Mesothelial cell of epicardium (in vitro differentiated cells): ENCODE measurements at regions not wholly inside any gene's neighbourhood (a gene's known extent, or its start where the extent isn't known, plus 50 kb on each side); places are given as distances from the start of the nearest gene placed in this dataset.

Experiments
- DNase-seq, 2 experiments: peaks; one replicate each; pipeline ENCODE4 v3.0.0; 2021; ENCODE audit warnings: low spot score in 2 of 2; ENCODE audit not compliant: unreplicated experiment in 2 of 2
- H3K27ac Mint-ChIP-seq: 2 replicates; pipeline ENCODE4 v1.8.0; 2021; ENCODE audit warnings: mixed read lengths
- H3K27me3 Mint-ChIP-seq: 2 replicates; pipeline ENCODE4 v1.8.0; 2021; ENCODE audit warnings: low read depth, mixed read lengths
- H3K36me3 Mint-ChIP-seq: 2 replicates; pipeline ENCODE4 v1.8.0; 2021; ENCODE audit warnings: mixed read lengths
- H3K4me1 Mint-ChIP-seq: 2 replicates; pipeline ENCODE4 v1.8.0; 2021; ENCODE audit warnings: mixed read lengths
- H3K4me3 Mint-ChIP-seq: 2 replicates; pipeline ENCODE4 v1.8.0; 2021; ENCODE audit warnings: mild to moderate bottlenecking, moderate library complexity, mixed read lengths
- H3K9me3 Mint-ChIP-seq: 2 replicates; pipeline ENCODE4 v1.8.0; 2021; ENCODE audit warnings: mixed read lengths
- CTCF ChIP-seq: fragments of 200-600 bp; sonication (generic); IDR thresholded peaks from one replicate; pipeline ENCODE4 v1.5.0; 2021; ENCODE audit warnings: antibody characterized with exemption; ENCODE audit not compliant: unreplicated experiment

- Mint-ChIP-seq H3K4me3 (no peak overlapping the region), H3K27me3 (peaks cover 9% of the 10 kb centered on the region), H3K36me3 (no peaks in the 10 kb centered on the region), H3K27ac (no peak overlapping the region), H3K9me3 (no peaks in the 10 kb centered on the region), H3K4me1 (no peaks in the 10 kb centered on the region)
- no peak for DNase-seq
- no peak for TF ChIP-seq CTCF
Observed at GRCh38 chr2:103459283-103459682, 697.5 kb downstream of the TMEM182 start.

- no peak for TF ChIP-seq CTCF
- H3K4me3 Mint-ChIP-seq: no peak overlapping the region
- H3K27me3 Mint-ChIP-seq: peaks cover 6% of the 10 kb centered on the region
- H3K4me1 Mint-ChIP-seq: no peaks in the 10 kb centered on the region
- no peaks in the 10 kb centered on the region for H3K36me3 Mint-ChIP-seq
- no peak overlapping the region for H3K27ac Mint-ChIP-seq
- DNase-seq: no peak
- H3K9me3 Mint-ChIP-seq: no peaks in the 10 kb centered on the region
Observed at GRCh38 chr2:103462101-103462500, 700.3 kb downstream of the TMEM182 start.

- Mint-ChIP-seq H3K9me3 (no peaks in the 10 kb centered on the region), H3K4me3 (no peak overlapping the region), H3K27ac (no peak overlapping the region), H3K27me3 (peaks cover 3% of the 10 kb centered on the region), H3K4me1 (no peaks in the 10 kb centered on the region), H3K36me3 (no peaks in the 10 kb centered on the region)
- no peak for DNase-seq
- no peak for TF ChIP-seq CTCF
Observed at GRCh38 chr2:103462712-103463111, 700.9 kb downstream of the TMEM182 start.

- no peak for DNase-seq
- H3K27me3 Mint-ChIP-seq: no peaks in the 10 kb centered on the region
- H3K4me1 Mint-ChIP-seq: no peaks in the 10 kb centered on the region
- no peaks in the 10 kb centered on the region for H3K36me3 Mint-ChIP-seq
- TF ChIP-seq CTCF: no peak
- H3K4me3 Mint-ChIP-seq: no peak overlapping the region
- no peak overlapping the region for H3K27ac Mint-ChIP-seq
- peaks cover 4% of the 10 kb centered on the region for H3K9me3 Mint-ChIP-seq
Observed at GRCh38 chr2:103464831-103465230, 703.0 kb downstream of the TMEM182 start.

- Mint-ChIP-seq H3K4me1 (no peaks in the 10 kb centered on the region), H3K4me3 (no peak overlapping the region), H3K27me3 (no peaks in the 10 kb centered on the region), H3K9me3 (peaks cover 21% of the 10 kb centered on the region), H3K36me3 (no peaks in the 10 kb centered on the region), H3K27ac (no peak overlapping the region)
- DNase-seq: no peak
- no peak for TF ChIP-seq CTCF
Observed at GRCh38 chr2:103469800-103470199, 708.0 kb downstream of the TMEM182 start.

- DNase-seq: no peak
- Mint-ChIP-seq H3K27ac (no peak overlapping the region), H3K4me1 (no peaks in the 10 kb centered on the region), H3K27me3 (no peaks in the 10 kb centered on the region), H3K4me3 (no peak overlapping the region), H3K36me3 (no peaks in the 10 kb centered on the region), H3K9me3 (peaks cover 2% of the 10 kb centered on the region)
- TF ChIP-seq CTCF: no peak
Observed at GRCh38 chr2:103484906-103485305, 723.1 kb downstream of the TMEM182 start.
